Endothelial cell of umbilical vein (primary cell): ENCODE measurements at regions not wholly inside any gene's neighbourhood (a gene's known extent, or its start where the extent isn't known, plus 50 kb on each side); places are given as distances from the start of the nearest gene placed in this dataset.

Experiments
- BruUV-seq: library from RNA; stranded (reverse); fragments of 400-500 nt; replicated peaks from 2 replicates; lab custom pipeline; 2021; lab: Mats Ljungman, UMichigan
- CTCF ChIA-PET: fragments of 300-600, 350-600 bp; sonication (Branson Sonifier 250); formaldehyde crosslinking; loops from one replicate; lab custom pipeline; 2021; ENCODE audit warnings: antibody characterized with exemption, inconsistent platforms; lab: Charles Lee
- POLR2A ChIA-PET: fragments of 300-600, 350-600 bp; sonication (Branson Sonifier 250); formaldehyde crosslinking; loops from one replicate; lab custom pipeline; 2021; ENCODE audit warnings: antibody characterized with exemption, inconsistent platforms; lab: Charles Lee
- DNase-seq: peaks from one replicate; pipeline ENCODE4 v3.0.0-alpha.2; 2011; ENCODE audit warnings: low read depth, low spot score
- FAIRE-seq: peaks from 2 replicates; lab custom pipeline; 2011; peaks lifted over from hg19 to GRCh38; lab: Jason Lieb, UNC
- H2AFZ ChIP-seq: 2 replicates; pipeline ENCODE4 v1.6.0; 2012; ENCODE audit warnings: low read depth, low read length, control low read depth, inconsistent platforms
- H3K27ac ChIP-seq: 2 replicates; pipeline ENCODE4 v1.5.1; 2011; ENCODE audit warnings: low read depth, mild to moderate bottlenecking, control low read depth, low read length, moderate library complexity; ENCODE audit not compliant: insufficient read depth
- H3K27me3 ChIP-seq, 2 experiments: 2 replicates each; pipeline versions ENCODE4 v1.6.0 to v1.6.1; 2011; ENCODE audit warnings: low read length in 2 of 2, mixed read lengths in 1 of 2; ENCODE audit not compliant: control insufficient read depth in 2 of 2, insufficient read depth in 2 of 2
- H3K36me3 ChIP-seq, 2 experiments: 2 replicates in 1 of 2; 3 replicates in 1 of 2; pipeline ENCODE4 v1.5.1; 2011; ENCODE audit warnings: low read length in 2 of 2, mild to moderate bottlenecking in 1 of 2, moderate library complexity in 1 of 2; ENCODE audit not compliant: control insufficient read depth in 2 of 2, insufficient read depth in 2 of 2; ENCODE audit errors: extremely low read depth in 1 of 2
- H3K4me1 ChIP-seq: 3 replicates; pipeline ENCODE4 v1.5.1; 2011; ENCODE audit warnings: mild to moderate bottlenecking, low read length; ENCODE audit not compliant: control insufficient read depth, insufficient read depth; ENCODE audit errors: extremely low read depth
- H3K4me2 ChIP-seq: 2 replicates; pipeline ENCODE4 v1.6.1; 2011; ENCODE audit warnings: low read length, control low read depth, mixed read lengths; ENCODE audit not compliant: insufficient read depth
- H3K4me3 ChIP-seq, 3 experiments: fragments of 200-600 bp in 1 of 3; sonication (generic), shearing (Covaris generic) in 1 of 3; replicated peaks in 1 of 3; 2 replicates each; pipeline ENCODE4 v1.5.1; 2011 to 2016; ENCODE audit warnings: control low read depth in 3 of 3, low read length in 3 of 3, mild to moderate bottlenecking in 2 of 3, inconsistent platforms in 1 of 3, low read depth in 1 of 3, moderate library complexity in 1 of 3; ENCODE audit not compliant: insufficient read depth in 1 of 3
- H3K79me2 ChIP-seq: 2 replicates; pipeline ENCODE4 v1.6.0; 2012; ENCODE audit warnings: low read length, inconsistent platforms; ENCODE audit not compliant: control insufficient read depth, insufficient read depth
- H3K9ac ChIP-seq: replicated peaks from 2 replicates; pipeline ENCODE3; 2011; ENCODE audit warnings: low read length, control low read depth; ENCODE audit not compliant: insufficient read depth; ENCODE audit errors: extremely low read depth
- H3K9me1 ChIP-seq: replicated peaks from 3 replicates; pipeline ENCODE4 v1.6.0; 2011; ENCODE audit warnings: mild to moderate bottlenecking, low read length; ENCODE audit not compliant: control insufficient read depth, insufficient read depth; ENCODE audit errors: extremely low read depth
- H3K9me3 ChIP-seq: replicated peaks from 2 replicates; pipeline ENCODE4 v1.5.1; 2012; ENCODE audit warnings: low read length, inconsistent platforms; ENCODE audit not compliant: control insufficient read depth, insufficient read depth
- H4K20me1 ChIP-seq: replicated peaks from 2 replicates; pipeline ENCODE3; 2011; ENCODE audit warnings: mild to moderate bottlenecking, low read length; ENCODE audit not compliant: control insufficient read depth, insufficient read depth; ENCODE audit errors: extremely low read depth
- CTCF ChIP-seq, 2 donors: IDR thresholded peaks; 1 replicate in 1 of 2; 2 replicates in 1 of 2; pipeline ENCODE4 v1.5.1; 2011; ENCODE audit warnings: low read length in 2 of 2, mild to moderate bottlenecking in 2 of 2, moderate library complexity in 2 of 2, control low read depth in 1 of 2, inconsistent platforms in 1 of 2, low read depth in 1 of 2; ENCODE audit not compliant: insufficient read depth in 1 of 2; ENCODE audit errors: extremely low read depth in 1 of 2
- EZH2 ChIP-seq: IDR thresholded peaks from 2 replicates; pipeline ENCODE4 v1.6.1; 2012; ENCODE audit warnings: borderline replicate concordance, low read depth, mild to moderate bottlenecking, moderate library complexity, low read length, inconsistent platforms; ENCODE audit not compliant: severe bottlenecking
- FOS ChIP-seq: IDR thresholded peaks from 2 replicates; pipeline ENCODE4 v1.6.1; 2011; ENCODE audit warnings: mild to moderate bottlenecking, low read length, moderate library complexity, borderline replicate concordance; ENCODE audit not compliant: insufficient read depth
- GATA2 ChIP-seq: IDR thresholded peaks from 2 replicates; pipeline ENCODE4 v1.7.0; 2011; ENCODE audit warnings: low read depth, mild to moderate bottlenecking, moderate library complexity, mixed read lengths, low read length; ENCODE audit not compliant: insufficient read length, insufficient read depth
- JUN ChIP-seq: IDR thresholded peaks from 2 replicates; pipeline ENCODE4 v1.6.1; 2011; ENCODE audit warnings: borderline replicate concordance, low read depth; ENCODE audit not compliant: insufficient read length, insufficient read depth
- MYC ChIP-seq: IDR thresholded peaks from one replicate; pipeline ENCODE4 v1.6.1; 2011; ENCODE audit warnings: mild to moderate bottlenecking, low read depth, low read length
- POLR2A ChIP-seq: IDR thresholded peaks from 2 replicates; pipeline ENCODE4 v1.6.1; 2012; ENCODE audit warnings: low read depth, mild to moderate bottlenecking, control low read depth, low read length
- POLR2AphosphoS5 ChIP-seq: IDR thresholded peaks from 2 replicates; pipeline ENCODE4 v1.6.1; 2012; ENCODE audit warnings: low read depth, mild to moderate bottlenecking, control low read depth, low read length, moderate library complexity; ENCODE audit not compliant: insufficient read depth
- dilution Hi-C: fragments of 300-500 bp; cut with MboI; formaldehyde crosslinking; loops from one replicate; pipeline ENCODE4 v1.15.0; 2019; ENCODE audit warnings: low sequenced_read_pairs; ENCODE audit not compliant: extremely low pct_ligation_motif_present
- intact Hi-C: fragments of 100-400 bp; cut with micrococcal nuclease; formaldehyde crosslinking; loops from one replicate; pipeline ENCODE4 v1.10.0; 2022
- TF ChIP-seq, protein P1 (sequence below): IDR thresholded peaks from 2 replicates; pipeline ENCODE4 v1.6.1; 2011; ENCODE audit not compliant: insufficient read depth, insufficient read length

DNA sequence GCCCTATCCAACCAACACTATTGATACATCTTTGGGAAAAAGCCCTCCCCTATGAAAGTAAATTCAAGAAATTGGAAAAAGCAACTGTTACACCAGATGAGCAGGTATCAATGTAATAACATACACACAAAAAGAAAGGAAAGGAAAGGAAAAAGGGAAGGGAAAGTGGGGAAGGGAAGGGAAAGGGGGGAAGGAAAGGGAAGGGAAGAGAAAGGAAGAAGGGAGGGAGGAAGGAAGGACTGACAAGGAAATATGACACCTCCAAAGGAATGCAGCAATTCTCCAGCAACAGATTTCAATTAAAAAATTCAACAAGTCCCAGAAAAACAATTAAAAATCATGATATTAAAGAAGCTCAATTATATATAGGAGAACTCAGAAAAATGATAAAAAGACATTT is 176.9 kb upstream of the OPRM1 start:
- Histone ChIP-seq H3K4me2 (no peak overlapping the region), H3K9ac (no peak overlapping the region), H3K79me2 (no peaks in the 10 kb centered on the region), H3K36me3 (no peaks in the 10 kb centered on the region), H3K4me1 (no peaks in the 10 kb centered on the region), H3K9me3 (peaks cover 2% of the 10 kb centered on the region), H3K9me1 (no peaks in the 10 kb centered on the region), H3K27me3 (no peaks in the 10 kb centered on the region), H3K4me3 (no peak overlapping the region), H2AFZ (no peak overlapping the region), H4K20me1 (no peaks in the 10 kb centered on the region), H3K27ac (no peak overlapping the region)
- TF ChIP-seq CTCF (IDR thresholded peaks at IDR 0.05; ENCODE audit: extremely low read depth in 1 of 2, insufficient read depth in 1 of 2, low read depth in 1 of 2, low read length in 2 of 2) (no peak), JUN (no peak), MYC (no peak), POLR2AphosphoS5 (no peak), POLR2A (no peak), GATA2 (no peak), EZH2 (no peak), FOS (no peak)
- TF ChIP-seq, protein P1, sequence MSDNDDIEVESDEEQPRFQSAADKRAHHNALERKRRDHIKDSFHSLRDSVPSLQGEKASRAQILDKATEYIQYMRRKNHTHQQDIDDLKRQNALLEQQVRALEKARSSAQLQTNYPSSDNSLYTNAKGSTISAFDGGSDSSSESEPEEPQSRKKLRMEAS = no peak
- intact Hi-C loops (no loop called here), dilution Hi-C loops (no loop called here)
- FAIRE-seq (no peak), DNase-seq (no peak)
- no TSS peak for BruUV-seq
- ChIA-PET CTCF (no interaction called here), POLR2A (no interaction called here)
